HPDE6-E6E7 (cell line): ENCODE measurements at regions not wholly inside any gene's neighbourhood (a gene's known extent, or its start where the extent isn't known, plus 50 kb on each side); places are given as distances from the start of the nearest gene placed in this dataset.
"Not testable (repeated sequence)": the region's sequence is repeated elsewhere in the genome, so short reads cannot be mapped to it uniquely, and the experiment has no call there.

Source experiments
- DNase-seq: peaks from one replicate; pipeline ENCODE4 v3.0.0; 2011; ENCODE audit warnings: missing footprints; ENCODE audit errors: extremely low spot score

DNA sequence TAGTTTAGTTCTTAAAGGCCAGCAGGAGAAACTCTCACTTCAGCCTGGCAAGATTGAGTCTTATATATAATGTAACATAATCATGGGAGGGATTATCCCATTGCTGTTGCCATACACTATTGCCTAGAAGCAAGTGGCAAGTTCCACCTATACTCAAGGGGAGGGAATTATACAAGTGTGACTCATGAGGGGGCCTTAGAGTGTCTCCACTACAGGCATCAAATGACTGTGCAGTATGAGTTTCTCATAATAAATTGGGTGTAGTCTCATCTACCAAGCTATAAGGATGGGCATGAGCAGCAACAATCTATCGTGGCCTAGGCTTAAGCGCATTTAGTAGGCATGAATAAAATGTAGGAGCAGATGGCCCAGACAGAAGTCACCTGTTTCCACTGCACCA, 89.1 kb upstream of the C1GALT1C1 start:
- DNase-seq: no peak

DNA sequence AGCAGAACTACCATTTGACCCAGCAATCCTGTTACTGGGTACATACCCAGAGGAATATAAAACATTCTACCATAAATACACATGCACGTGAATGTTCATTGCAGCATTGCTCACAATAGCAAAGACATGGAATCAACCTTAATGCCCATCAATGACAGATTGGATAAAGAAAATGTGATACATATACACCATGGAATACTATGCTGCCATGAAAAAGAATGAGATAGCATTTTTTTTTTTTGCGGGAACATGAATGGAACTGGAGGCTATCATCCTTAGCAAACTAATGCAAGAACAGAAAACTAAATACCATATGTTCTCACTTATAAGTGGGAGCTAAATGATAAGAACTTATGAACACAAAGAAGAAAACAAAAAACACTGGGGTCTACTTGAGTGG, 72.5 kb upstream of the C1GALT1C1 start:
- not testable (repeated sequence) for DNase-seq

DNA sequence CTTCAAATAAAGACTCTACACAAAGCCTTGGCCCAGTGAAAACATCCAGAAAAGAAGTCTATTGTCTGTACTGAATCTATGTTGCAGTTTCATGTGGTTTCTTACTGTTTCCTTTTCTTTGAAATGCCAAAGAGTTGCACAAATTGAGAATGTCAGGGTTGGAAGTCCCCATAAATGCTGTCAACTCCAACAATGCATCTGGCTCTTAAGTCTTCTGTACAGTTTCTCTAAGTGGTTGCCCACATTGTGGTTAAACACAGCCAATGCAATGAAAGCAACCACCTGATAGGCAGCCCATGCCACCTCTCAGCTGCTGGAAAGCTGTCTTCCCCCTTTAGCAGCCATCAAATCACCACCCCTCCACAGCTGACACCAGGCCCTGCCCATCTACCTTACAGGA, 67.2 kb upstream of the C1GALT1C1 start:
- DNase-seq: no peak

DNA sequence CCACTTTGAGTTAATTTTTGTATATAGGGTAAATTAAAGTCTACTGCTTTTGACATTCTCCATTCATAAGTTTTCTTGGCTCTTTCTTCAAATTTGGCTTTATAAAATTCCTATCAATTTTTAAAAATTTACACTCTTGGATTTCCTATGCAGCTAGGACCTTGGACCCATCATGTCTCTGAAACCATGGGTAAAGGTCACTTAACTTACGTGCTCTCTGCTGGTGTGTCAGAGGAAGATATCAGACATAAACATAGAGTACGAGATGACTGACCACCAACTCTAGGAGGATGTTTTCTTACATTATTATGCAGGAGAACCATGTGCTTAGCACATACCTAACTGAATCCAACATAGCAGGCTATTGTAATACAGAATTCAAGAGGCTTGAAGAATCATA, 62.5 kb upstream of the C1GALT1C1 start:
- DNase-seq: no peak

- no peak for DNase-seq
These were observed 61.1 kb upstream of the C1GALT1C1 start for GRCh38 chrX:120690941-120691340.

GRCh38 chrX:120690344-120690743, 60.5 kb upstream of the C1GALT1C1 start:
- no peak for DNase-seq

DNA sequence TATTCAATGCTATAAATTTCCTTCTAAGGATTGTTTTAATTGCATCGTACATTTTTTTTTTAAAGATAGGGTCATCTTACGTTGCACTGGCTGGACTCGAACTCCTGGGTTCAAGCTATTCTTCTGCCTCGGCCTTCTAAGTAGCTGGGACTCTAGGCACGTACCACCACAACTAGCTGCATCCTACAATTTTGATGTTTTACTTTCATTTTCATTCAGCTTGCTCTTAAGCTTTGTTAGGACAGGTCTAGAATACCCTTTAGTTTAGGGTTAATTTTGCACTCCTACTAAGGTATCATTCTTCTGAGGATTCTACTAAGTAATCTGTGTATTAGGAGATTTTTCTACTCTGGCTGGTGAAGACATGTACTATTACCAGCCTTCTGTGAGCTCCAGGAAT, 50.2 kb upstream of the C1GALT1C1 start:
- no peak for DNase-seq
